CD4-positive, alpha-beta T cell (primary cell): ENCODE measurements at regions not wholly inside any gene's neighbourhood (a gene's known extent, or its start where the extent isn't known, plus 50 kb on each side); places are given as distances from the start of the nearest gene placed in this dataset.
"Not testable (repeated sequence)": the region's sequence is repeated elsewhere in the genome, so short reads cannot be mapped to it uniquely, and the experiment has no call there.

Experiments used
- ATAC-seq: fragments of 200-7000 bp; cut with Tn5 transposase; one replicate; pipeline ENCODE4 v1.10.0; 2022; ENCODE audit warnings: mild to moderate bottlenecking; ENCODE audit not compliant: poor library complexity
- CTCF ChIA-PET: fragments of 350-600 bp; sonication (Branson Sonifier 250); formaldehyde crosslinking; loops from one replicate; lab custom pipeline; 2021; ENCODE audit warnings: antibody characterized with exemption, inconsistent platforms; lab: Charles Lee
- POLR2A ChIA-PET: fragments of 350-600 bp; sonication (Branson Sonifier 250); formaldehyde crosslinking; loops from one replicate; lab custom pipeline; 2021; ENCODE audit warnings: antibody characterized with exemption, inconsistent platforms; lab: Charles Lee
- DNase-seq, 14 experiments: peaks; one replicate each; pipeline ENCODE4 v3.0.0-alpha.2; 2013 to 2020; ENCODE audit warnings: mixed read lengths in 2 of 14
- H3K27ac ChIP-seq, 2 donors: one replicate each; pipeline versions ENCODE4 v1.5.1 to v1.7.0; 2013; ENCODE audit warnings: low read length in 2 of 2, low read depth in 1 of 2, mild to moderate bottlenecking in 1 of 2
- H3K27me3 ChIP-seq, 2 experiments: 1 replicate in 1 of 2; 2 replicates in 1 of 2; pipeline versions ENCODE4 v1.6.1 to v1.7.0; 2013; ENCODE audit warnings: low read length in 2 of 2, control low read depth in 1 of 2, mild to moderate bottlenecking in 1 of 2, moderate library complexity in 1 of 2; ENCODE audit not compliant: insufficient read depth in 2 of 2, control insufficient read depth in 1 of 2
- H3K36me3 ChIP-seq: one replicate; pipeline ENCODE4 v1.6.1; 2013; ENCODE audit warnings: low read length, control low read depth; ENCODE audit not compliant: insufficient read depth
- H3K4me1 ChIP-seq: one replicate; pipeline ENCODE4 v1.6.1; 2013; ENCODE audit warnings: low read length, control low read depth; ENCODE audit not compliant: insufficient read depth
- H3K4me3 ChIP-seq: one replicate; pipeline ENCODE4 v1.5.1; 2013; ENCODE audit warnings: mild to moderate bottlenecking, low read length, moderate library complexity
- H3K9me3 ChIP-seq, 2 experiments: 1 replicate in 1 of 2; 2 replicates in 1 of 2; pipeline versions ENCODE4 v1.6.1 to v1.7.0; 2013; ENCODE audit warnings: low read length in 2 of 2, mild to moderate bottlenecking in 2 of 2, control low read depth in 1 of 2, moderate library complexity in 1 of 2; ENCODE audit not compliant: control insufficient read depth in 1 of 2, insufficient read depth in 1 of 2
- H3K27ac Mint-ChIP-seq: one replicate; pipeline ENCODE4 v1.8.0; 2020; ENCODE audit warnings: mixed read lengths
- H3K27me3 Mint-ChIP-seq: one replicate; pipeline ENCODE4 v1.8.0; 2021; ENCODE audit warnings: mixed read lengths
- H3K36me3 Mint-ChIP-seq: one replicate; pipeline ENCODE4 v1.8.0; 2021; ENCODE audit warnings: low read depth, mixed read lengths
- H3K4me1 Mint-ChIP-seq: one replicate; pipeline ENCODE4 v1.8.0; 2021; ENCODE audit warnings: low read depth, mixed read lengths
- H3K4me3 Mint-ChIP-seq: one replicate; pipeline ENCODE4 v1.8.0; 2020; ENCODE audit warnings: mild to moderate bottlenecking, mixed read lengths
- H3K9me3 Mint-ChIP-seq: one replicate; pipeline ENCODE4 v1.8.0; 2020; ENCODE audit warnings: mixed read lengths
- intact Hi-C, 2 experiments: fragments of 100-400 bp; cut with DNase I in 1 of 2; cut with micrococcal nuclease in 1 of 2; formaldehyde crosslinking; loops; one replicate each; pipeline versions ENCODE4 v1.15.1 to v1.9.0; 2023 to 2025; cut with DNase I, micrococcal nuclease

DNA sequence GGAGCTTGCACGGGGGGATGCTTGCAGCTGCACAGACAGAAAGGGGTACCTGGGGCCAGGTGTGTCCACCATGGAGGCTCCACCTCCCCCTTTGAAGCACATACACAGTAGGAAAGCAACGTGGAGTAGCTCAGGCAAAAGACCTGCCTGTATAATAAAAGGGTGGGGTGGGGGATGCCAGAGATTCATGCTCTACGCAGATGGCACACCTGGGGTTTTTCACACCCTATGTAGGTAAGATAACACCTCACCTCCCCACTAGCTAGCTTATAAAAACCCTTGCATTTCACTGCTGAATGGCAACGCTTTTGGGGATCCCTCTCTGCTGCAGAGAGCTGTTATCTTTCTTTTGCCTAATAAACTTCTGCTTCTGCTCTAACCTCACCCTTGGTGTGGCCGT lies 317.3 kb downstream of the KLF13 start:
- H3K4me3 Mint-ChIP-seq, ATAC-seq, H3K27ac ChIP-seq, H3K4me1 ChIP-seq, H3K4me3 ChIP-seq, H3K9me3 Mint-ChIP-seq, H3K27ac Mint-ChIP-seq, DNase-seq, H3K27me3 ChIP-seq, H3K9me3 ChIP-seq, POLR2A ChIA-PET, H3K36me3 Mint-ChIP-seq, H3K4me1 Mint-ChIP-seq, H3K36me3 ChIP-seq, intact Hi-C loops, CTCF ChIA-PET: not testable (repeated sequence)
- peaks cover 32% of the 10 kb centered on the region for H3K27me3 Mint-ChIP-seq

DNA sequence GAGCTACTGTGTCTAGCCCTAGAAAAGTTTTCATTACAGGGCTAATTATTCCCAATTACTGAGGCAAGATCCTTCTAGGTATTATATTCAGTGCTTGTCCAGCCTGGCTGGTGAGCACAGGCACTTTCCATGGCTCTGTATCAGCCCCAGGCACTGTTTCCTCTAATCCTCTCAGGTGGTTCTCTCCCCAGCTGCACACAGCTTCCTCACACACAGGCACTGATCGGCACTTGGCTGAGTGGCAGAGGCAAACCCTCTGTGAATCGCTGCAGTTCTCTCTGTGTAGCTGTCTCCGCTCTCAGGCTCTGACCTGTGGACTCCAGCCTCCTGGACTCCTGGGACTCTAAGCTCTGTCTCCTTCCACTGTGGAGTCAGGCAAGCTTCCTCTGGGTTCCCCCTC lies 318.1 kb downstream of the KLF13 start:
- ATAC-seq, intact Hi-C loops, H3K4me1 Mint-ChIP-seq, DNase-seq, H3K27ac ChIP-seq, H3K9me3 ChIP-seq, H3K4me3 Mint-ChIP-seq, H3K4me3 ChIP-seq, POLR2A ChIA-PET, H3K4me1 ChIP-seq, H3K27ac Mint-ChIP-seq, H3K27me3 ChIP-seq, H3K9me3 Mint-ChIP-seq, CTCF ChIA-PET, H3K36me3 Mint-ChIP-seq, H3K36me3 ChIP-seq: not testable (repeated sequence)
- peaks cover 32% of the 10 kb centered on the region for H3K27me3 Mint-ChIP-seq

DNA sequence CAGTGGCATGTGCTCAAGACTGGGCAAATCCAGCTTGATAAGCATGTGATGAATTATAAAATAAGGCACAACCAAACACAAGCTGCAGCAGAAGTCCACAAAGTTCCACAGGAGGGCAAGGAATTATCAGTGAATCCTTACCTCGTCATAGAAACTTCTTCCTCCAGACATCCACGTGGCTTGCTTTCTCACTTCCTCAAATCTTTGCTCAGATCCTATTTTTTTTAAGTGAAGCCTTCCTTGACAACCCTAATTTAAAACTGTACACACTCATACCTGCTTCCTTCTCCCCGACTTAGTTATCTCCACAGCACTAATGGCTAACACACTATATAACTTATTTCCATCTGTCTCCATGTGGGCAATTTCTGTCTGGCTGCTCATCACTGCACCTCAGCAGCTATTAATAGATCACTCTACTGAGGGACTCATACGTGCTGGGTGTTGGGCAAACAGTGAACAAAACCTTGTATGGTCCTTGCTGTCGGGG lies 320.7 kb downstream of the KLF13 start:
- H3K9me3 Mint-ChIP-seq, H3K4me3 ChIP-seq, ATAC-seq, CTCF ChIA-PET, H3K27ac ChIP-seq, H3K4me3 Mint-ChIP-seq, H3K9me3 ChIP-seq, H3K27me3 ChIP-seq, intact Hi-C loops, H3K27ac Mint-ChIP-seq, H3K36me3 ChIP-seq, POLR2A ChIA-PET, H3K4me1 Mint-ChIP-seq, H3K36me3 Mint-ChIP-seq, H3K4me1 ChIP-seq: not testable (repeated sequence)
- DNase-seq = peak in 2 of 14 experiments; percentile 1 to 6
- H3K27me3 Mint-ChIP-seq = peaks cover 32% of the 10 kb centered on the region

DNA sequence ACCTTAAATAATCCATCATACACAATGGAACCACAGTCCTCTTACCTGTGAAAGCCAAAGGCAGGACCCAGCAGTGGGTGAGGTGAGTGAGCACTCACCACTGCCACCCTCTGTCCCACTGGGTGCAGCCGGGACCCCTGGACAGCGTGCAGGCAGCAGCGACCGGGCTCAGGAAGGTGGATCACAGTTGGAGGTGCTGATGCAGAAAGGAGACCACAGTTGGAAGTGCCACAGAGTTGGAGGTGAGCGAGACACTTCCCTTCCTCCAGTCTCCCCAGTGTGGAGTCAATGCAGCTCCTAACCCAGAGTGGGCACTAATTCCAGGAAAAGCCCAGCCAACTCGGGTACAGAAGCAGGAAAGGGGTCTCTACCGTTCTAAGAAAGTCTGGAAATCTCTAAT lies 323.0 kb downstream of the KLF13 start:
- ATAC-seq, H3K4me3 Mint-ChIP-seq, H3K9me3 ChIP-seq: not testable (repeated sequence)

GRCh38 chr15:31650055-31650701 lies 323.5 kb downstream of the KLF13 start:
- H3K27me3 ChIP-seq, H3K36me3 Mint-ChIP-seq, H3K27ac ChIP-seq, H3K9me3 Mint-ChIP-seq, POLR2A ChIA-PET, ATAC-seq, H3K4me3 ChIP-seq, H3K9me3 ChIP-seq, CTCF ChIA-PET, H3K36me3 ChIP-seq, H3K27ac Mint-ChIP-seq, intact Hi-C loops, H3K4me1 ChIP-seq, H3K4me3 Mint-ChIP-seq, H3K4me1 Mint-ChIP-seq: not testable (repeated sequence)
- peaks cover 18% of the 10 kb centered on the region for H3K27me3 Mint-ChIP-seq
- peak in 10 of 14 experiments; percentile 10 to 63 (median 41) for DNase-seq

More for the DNA sequence above, 323.0 kb downstream of the KLF13 start:
- POLR2A ChIA-PET, intact Hi-C loops, H3K4me1 ChIP-seq, H3K4me1 Mint-ChIP-seq, DNase-seq, H3K27ac ChIP-seq, H3K36me3 Mint-ChIP-seq, CTCF ChIA-PET, H3K4me3 ChIP-seq, H3K27ac Mint-ChIP-seq, H3K9me3 Mint-ChIP-seq, H3K27me3 ChIP-seq, H3K36me3 ChIP-seq: not testable (repeated sequence)
- peaks cover 23% of the 10 kb centered on the region for H3K27me3 Mint-ChIP-seq

DNA sequence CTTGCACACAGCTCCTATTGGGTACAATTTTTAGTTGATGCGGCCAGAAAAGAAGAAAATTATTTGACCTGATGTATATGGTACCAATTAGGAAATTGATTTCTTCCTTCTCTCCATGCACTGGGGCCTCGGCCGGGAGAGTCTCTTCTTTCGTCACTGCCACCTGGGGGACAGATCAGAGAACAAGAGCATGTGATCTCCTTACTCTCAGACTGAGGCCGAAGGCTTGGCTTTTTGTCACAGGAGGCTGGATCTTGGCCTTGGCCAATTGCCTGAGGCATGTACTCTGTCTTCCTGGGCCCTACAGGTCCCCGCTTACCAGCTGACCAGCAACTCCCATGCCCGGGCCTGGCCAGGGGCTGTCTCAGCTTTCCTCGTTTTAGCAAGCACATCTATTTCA lies 330.3 kb downstream of the KLF13 start:
- H3K27me3 ChIP-seq, CTCF ChIA-PET, H3K4me1 Mint-ChIP-seq, ATAC-seq, H3K27me3 Mint-ChIP-seq, intact Hi-C loops, H3K27ac Mint-ChIP-seq, H3K4me1 ChIP-seq, DNase-seq, H3K9me3 Mint-ChIP-seq, H3K4me3 ChIP-seq, H3K36me3 ChIP-seq, H3K9me3 ChIP-seq, H3K36me3 Mint-ChIP-seq, H3K4me3 Mint-ChIP-seq, H3K27ac ChIP-seq, POLR2A ChIA-PET: not testable (repeated sequence)
